ENCODE measurements at regions not wholly inside any gene's neighbourhood (a gene's known extent, or its start where the extent isn't known, plus 50 kb on each side); places are given as distances from the start of the nearest gene placed in this dataset.

DNA sequence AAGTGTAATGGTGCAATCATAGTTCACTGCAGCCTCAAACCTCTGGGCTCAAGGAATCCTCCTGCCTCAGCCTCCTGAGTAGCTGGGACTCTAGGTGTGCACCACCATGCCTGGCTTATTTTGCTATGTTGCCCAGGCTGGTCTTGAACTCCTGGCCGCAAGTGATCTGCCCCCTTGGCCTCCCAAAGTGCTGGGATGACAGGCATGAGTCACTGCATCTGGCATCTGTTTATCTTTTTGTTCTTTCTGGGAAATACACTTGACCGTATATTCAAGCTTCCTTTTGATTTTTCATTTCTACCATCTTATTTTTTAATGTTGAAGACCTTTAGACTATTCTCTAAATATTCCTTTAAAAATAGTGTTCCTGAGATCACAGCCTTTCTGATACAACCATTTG is 82.4 kb upstream of the OSBPL8 start:
- Histone ChIP-seq H3K4me3 (ENCODE audit: low read length) (no peak overlapping the region), H3K9me3 (ENCODE audit: low read length) (no peaks in the 10 kb centered on the region), H3K9ac (ENCODE audit: low read length) (no peak overlapping the region), H2AFZ (ENCODE audit: low read depth, low read length) (no peak overlapping the region), H4K20me1 (ENCODE audit: insufficient read depth) (no peaks in the 10 kb centered on the region), H3K79me2 (replicated peaks; ENCODE audit: insufficient read depth, low read length) (no peaks in the 10 kb centered on the region), H3K36me3 (ENCODE audit: insufficient read depth, low read length) (no peaks in the 10 kb centered on the region), H3K4me2 (ENCODE audit: low read length) (no peak overlapping the region), H3K27ac (ENCODE audit: low read length) (no peak overlapping the region), H3K27me3 (ENCODE audit: insufficient read depth, low read depth, low read length) (no peaks in the 10 kb centered on the region), H3F3A (ENCODE audit: insufficient read depth, low read length, poor library complexity, severe bottlenecking) (no peaks in the 10 kb centered on the region), H3K9me2 (ENCODE audit: insufficient read depth, low read length) (no peaks in the 10 kb centered on the region)
- TF ChIP-seq MXI1 (conservative IDR thresholded peaks at IDR 0.05; ENCODE audit: poor library complexity, severe bottlenecking): no peak
- TF ChIP-seq, protein P1, sequence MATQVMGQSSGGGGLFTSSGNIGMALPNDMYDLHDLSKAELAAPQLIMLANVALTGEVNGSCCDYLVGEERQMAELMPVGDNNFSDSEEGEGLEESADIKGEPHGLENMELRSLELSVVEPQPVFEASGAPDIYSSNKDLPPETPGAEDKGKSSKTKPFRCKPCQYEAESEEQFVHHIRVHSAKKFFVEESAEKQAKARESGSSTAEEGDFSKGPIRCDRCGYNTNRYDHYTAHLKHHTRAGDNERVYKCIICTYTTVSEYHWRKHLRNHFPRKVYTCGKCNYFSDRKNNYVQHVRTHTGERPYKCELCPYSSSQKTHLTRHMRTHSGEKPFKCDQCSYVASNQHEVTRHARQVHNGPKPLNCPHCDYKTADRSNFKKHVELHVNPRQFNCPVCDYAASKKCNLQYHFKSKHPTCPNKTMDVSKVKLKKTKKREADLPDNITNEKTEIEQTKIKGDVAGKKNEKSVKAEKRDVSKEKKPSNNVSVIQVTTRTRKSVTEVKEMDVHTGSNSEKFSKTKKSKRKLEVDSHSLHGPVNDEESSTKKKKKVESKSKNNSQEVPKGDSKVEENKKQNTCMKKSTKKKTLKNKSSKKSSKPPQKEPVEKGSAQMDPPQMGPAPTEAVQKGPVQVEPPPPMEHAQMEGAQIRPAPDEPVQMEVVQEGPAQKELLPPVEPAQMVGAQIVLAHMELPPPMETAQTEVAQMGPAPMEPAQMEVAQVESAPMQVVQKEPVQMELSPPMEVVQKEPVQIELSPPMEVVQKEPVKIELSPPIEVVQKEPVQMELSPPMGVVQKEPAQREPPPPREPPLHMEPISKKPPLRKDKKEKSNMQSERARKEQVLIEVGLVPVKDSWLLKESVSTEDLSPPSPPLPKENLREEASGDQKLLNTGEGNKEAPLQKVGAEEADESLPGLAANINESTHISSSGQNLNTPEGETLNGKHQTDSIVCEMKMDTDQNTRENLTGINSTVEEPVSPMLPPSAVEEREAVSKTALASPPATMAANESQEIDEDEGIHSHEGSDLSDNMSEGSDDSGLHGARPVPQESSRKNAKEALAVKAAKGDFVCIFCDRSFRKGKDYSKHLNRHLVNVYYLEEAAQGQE (IDR thresholded peaks at IDR 0.05; ENCODE audit: borderline replicate concordance): no peak
- no peak for TF ChIP-seq EP300 (conservative IDR thresholded peaks at IDR 0.05; ENCODE audit: poor library complexity, severe bottlenecking)
- no peak for TF ChIP-seq EZH2 (IDR thresholded peaks at IDR 0.05; ENCODE audit: borderline replicate concordance, insufficient read depth, low read length, poor library complexity, severe bottlenecking)
- no peak for TF ChIP-seq TAF1 (IDR thresholded peaks at IDR 0.05; ENCODE audit: low read depth)
- TF ChIP-seq RAD21 (conservative IDR thresholded peaks at IDR 0.05): no peak
- TF ChIP-seq, protein P2, sequence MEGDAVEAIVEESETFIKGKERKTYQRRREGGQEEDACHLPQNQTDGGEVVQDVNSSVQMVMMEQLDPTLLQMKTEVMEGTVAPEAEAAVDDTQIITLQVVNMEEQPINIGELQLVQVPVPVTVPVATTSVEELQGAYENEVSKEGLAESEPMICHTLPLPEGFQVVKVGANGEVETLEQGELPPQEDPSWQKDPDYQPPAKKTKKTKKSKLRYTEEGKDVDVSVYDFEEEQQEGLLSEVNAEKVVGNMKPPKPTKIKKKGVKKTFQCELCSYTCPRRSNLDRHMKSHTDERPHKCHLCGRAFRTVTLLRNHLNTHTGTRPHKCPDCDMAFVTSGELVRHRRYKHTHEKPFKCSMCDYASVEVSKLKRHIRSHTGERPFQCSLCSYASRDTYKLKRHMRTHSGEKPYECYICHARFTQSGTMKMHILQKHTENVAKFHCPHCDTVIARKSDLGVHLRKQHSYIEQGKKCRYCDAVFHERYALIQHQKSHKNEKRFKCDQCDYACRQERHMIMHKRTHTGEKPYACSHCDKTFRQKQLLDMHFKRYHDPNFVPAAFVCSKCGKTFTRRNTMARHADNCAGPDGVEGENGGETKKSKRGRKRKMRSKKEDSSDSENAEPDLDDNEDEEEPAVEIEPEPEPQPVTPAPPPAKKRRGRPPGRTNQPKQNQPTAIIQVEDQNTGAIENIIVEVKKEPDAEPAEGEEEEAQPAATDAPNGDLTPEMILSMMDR (IDR thresholded peaks at IDR 0.05; ENCODE audit: poor library complexity, severe bottlenecking): no peak
- TF ChIP-seq POLR2AphosphoS5 (IDR thresholded peaks at IDR 0.05): no peak
- TF ChIP-seq SMC3 (conservative IDR thresholded peaks at IDR 0.05; ENCODE audit: poor library complexity): no peak

DNA sequence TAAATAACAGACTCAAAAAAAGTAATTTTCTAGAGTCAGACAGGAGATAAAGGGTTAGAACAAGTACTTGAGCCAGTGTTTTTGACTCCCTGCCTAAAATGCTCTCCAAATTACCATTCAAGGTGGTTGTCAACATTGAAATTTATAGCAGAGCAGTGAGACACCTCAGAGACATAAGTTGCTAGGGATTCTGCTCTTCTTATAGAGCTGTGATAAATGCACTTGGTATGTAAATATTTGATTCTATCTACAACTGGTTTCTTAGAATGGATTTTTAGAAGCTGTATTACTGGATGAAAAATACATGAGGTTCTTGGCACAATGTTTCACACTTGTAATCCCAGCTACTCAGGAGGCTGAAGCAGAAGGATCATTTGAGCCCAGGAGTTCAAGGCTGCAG is 83.9 kb upstream of the OSBPL8 start:
- TF ChIP-seq MXI1 (conservative IDR thresholded peaks at IDR 0.05; ENCODE audit: poor library complexity, severe bottlenecking) (no peak), RAD21 (conservative IDR thresholded peaks at IDR 0.05) (no peak), SMC3 (conservative IDR thresholded peaks at IDR 0.05; ENCODE audit: poor library complexity) (no peak), EZH2 (IDR thresholded peaks at IDR 0.05; ENCODE audit: borderline replicate concordance, insufficient read depth, low read length, poor library complexity, severe bottlenecking) (no peak), POLR2AphosphoS5 (IDR thresholded peaks at IDR 0.05) (no peak)
- TF ChIP-seq, protein P1 (IDR thresholded peaks at IDR 0.05; ENCODE audit: borderline replicate concordance): no peak
- TF ChIP-seq, protein P2 (IDR thresholded peaks at IDR 0.05; ENCODE audit: poor library complexity, severe bottlenecking): no peak
- H3K4me2 ChIP-seq (ENCODE audit: low read length): no peak overlapping the region

More for the DNA sequence above, 83.9 kb upstream of the OSBPL8 start:
- no peaks in the 10 kb centered on the region for H3K79me2 ChIP-seq (replicated peaks; ENCODE audit: insufficient read depth, low read length)
- no peaks in the 10 kb centered on the region for H3K27me3 ChIP-seq (ENCODE audit: insufficient read depth, low read depth, low read length)
- H3K9ac ChIP-seq (ENCODE audit: low read length): no peak overlapping the region
- H3K4me3 ChIP-seq (ENCODE audit: low read length): no peak overlapping the region
- no peaks in the 10 kb centered on the region for H3F3A ChIP-seq (ENCODE audit: insufficient read depth, low read length, poor library complexity, severe bottlenecking)
- no peaks in the 10 kb centered on the region for H3K9me2 ChIP-seq (ENCODE audit: insufficient read depth, low read length)
- H2AFZ ChIP-seq (ENCODE audit: low read depth, low read length): no peak overlapping the region
- no peaks in the 10 kb centered on the region for H4K20me1 ChIP-seq (ENCODE audit: insufficient read depth)
- no peak overlapping the region for H3K27ac ChIP-seq (ENCODE audit: low read length)
- H3K36me3 ChIP-seq (ENCODE audit: insufficient read depth, low read length): no peaks in the 10 kb centered on the region
- H3K9me3 ChIP-seq (ENCODE audit: low read length): no peaks in the 10 kb centered on the region

Data from neural cell (in vitro differentiated cells).